Glutamatergic neuron (in vitro differentiated cells): ENCODE measurements at regions not wholly inside any gene's neighbourhood (a gene's known extent, or its start where the extent isn't known, plus 50 kb on each side); places are given as distances from the start of the nearest gene placed in this dataset.

Experiments
- DNase-seq: peaks from one replicate; pipeline ENCODE4 v3.0.0; 2022
- H3K27ac Mint-ChIP-seq: one replicate; pipeline ENCODE4 v1.8.0; 2020; ENCODE audit warnings: mild to moderate bottlenecking, mixed read lengths, inconsistent platforms; ENCODE audit not compliant: unreplicated experiment
- H3K27me3 Mint-ChIP-seq: one replicate; pipeline ENCODE4 v1.8.0; 2020; ENCODE audit warnings: mild to moderate bottlenecking, moderate library complexity, mixed read lengths, inconsistent platforms; ENCODE audit not compliant: unreplicated experiment
- H3K36me3 Mint-ChIP-seq: one replicate; pipeline ENCODE4 v1.8.0; 2020; ENCODE audit warnings: mild to moderate bottlenecking, mixed read lengths, inconsistent platforms; ENCODE audit not compliant: unreplicated experiment
- H3K4me1 Mint-ChIP-seq: one replicate; pipeline ENCODE4 v1.8.0; 2020; ENCODE audit warnings: mild to moderate bottlenecking, low read depth, mixed read lengths, inconsistent platforms; ENCODE audit not compliant: unreplicated experiment
- H3K4me3 Mint-ChIP-seq: one replicate; pipeline ENCODE4 v1.8.0; 2020; ENCODE audit warnings: mild to moderate bottlenecking, mixed read lengths, inconsistent platforms; ENCODE audit not compliant: unreplicated experiment
- H3K9me3 Mint-ChIP-seq: one replicate; pipeline ENCODE4 v1.8.0; 2020; ENCODE audit warnings: mild to moderate bottlenecking, moderate library complexity, mixed read lengths, inconsistent platforms; ENCODE audit not compliant: unreplicated experiment
- TF ChIP-seq, protein P1 (sequence below): fragments of 200-600 bp; sonication (generic); IDR thresholded peaks from one replicate; pipeline ENCODE4 v1.5.0; 2021; ENCODE audit not compliant: partially characterized antibody, unreplicated experiment

DNA sequence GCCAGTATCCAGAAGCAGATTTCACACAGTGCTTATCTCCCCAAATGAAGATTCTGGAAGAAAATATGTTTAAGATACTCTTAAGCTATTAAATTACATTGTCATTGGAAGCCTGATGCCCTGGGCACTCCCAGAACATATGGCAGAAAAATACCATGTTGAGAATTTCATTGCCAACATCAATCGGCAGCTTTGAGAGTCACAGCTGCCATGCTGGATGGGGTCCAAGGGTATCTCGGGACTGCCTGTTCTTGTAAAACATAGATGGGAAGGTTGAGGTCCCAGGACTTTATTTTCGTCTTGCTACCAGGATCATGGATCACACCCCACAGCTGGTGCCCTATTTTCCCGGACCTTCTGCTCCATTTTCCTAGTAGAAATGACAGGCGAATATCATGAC lies 632.5 kb downstream of the SUCLG1 start:
- no peak for DNase-seq
- TF ChIP-seq, protein P1, sequence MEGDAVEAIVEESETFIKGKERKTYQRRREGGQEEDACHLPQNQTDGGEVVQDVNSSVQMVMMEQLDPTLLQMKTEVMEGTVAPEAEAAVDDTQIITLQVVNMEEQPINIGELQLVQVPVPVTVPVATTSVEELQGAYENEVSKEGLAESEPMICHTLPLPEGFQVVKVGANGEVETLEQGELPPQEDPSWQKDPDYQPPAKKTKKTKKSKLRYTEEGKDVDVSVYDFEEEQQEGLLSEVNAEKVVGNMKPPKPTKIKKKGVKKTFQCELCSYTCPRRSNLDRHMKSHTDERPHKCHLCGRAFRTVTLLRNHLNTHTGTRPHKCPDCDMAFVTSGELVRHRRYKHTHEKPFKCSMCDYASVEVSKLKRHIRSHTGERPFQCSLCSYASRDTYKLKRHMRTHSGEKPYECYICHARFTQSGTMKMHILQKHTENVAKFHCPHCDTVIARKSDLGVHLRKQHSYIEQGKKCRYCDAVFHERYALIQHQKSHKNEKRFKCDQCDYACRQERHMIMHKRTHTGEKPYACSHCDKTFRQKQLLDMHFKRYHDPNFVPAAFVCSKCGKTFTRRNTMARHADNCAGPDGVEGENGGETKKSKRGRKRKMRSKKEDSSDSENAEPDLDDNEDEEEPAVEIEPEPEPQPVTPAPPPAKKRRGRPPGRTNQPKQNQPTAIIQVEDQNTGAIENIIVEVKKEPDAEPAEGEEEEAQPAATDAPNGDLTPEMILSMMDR = no peak
- no peak overlapping the region for H3K27ac Mint-ChIP-seq
- peaks cover 2% of the 10 kb centered on the region for H3K27me3 Mint-ChIP-seq
- peaks cover 6% of the 10 kb centered on the region for H3K9me3 Mint-ChIP-seq
- H3K36me3 Mint-ChIP-seq = no peaks in the 10 kb centered on the region
- H3K4me3 Mint-ChIP-seq = no peak overlapping the region
- peaks cover 6% of the 10 kb centered on the region for H3K4me1 Mint-ChIP-seq

GRCh38 chr2:83823229-83823628 lies 635.9 kb downstream of the SUCLG1 start:
- no peak for DNase-seq
- TF ChIP-seq, protein P1 = no peak
- Mint-ChIP-seq H3K9me3 (peaks cover 6% of the 10 kb centered on the region), H3K4me1 (peaks cover 6% of the 10 kb centered on the region), H3K27ac (no peak overlapping the region), H3K36me3 (no peaks in the 10 kb centered on the region), H3K27me3 (peaks cover 2% of the 10 kb centered on the region), H3K4me3 (no peak overlapping the region)

- no peaks in the 10 kb centered on the region for H3K9me3 Mint-ChIP-seq
- no peak overlapping the region for H3K27ac Mint-ChIP-seq
- H3K4me1 Mint-ChIP-seq = no peaks in the 10 kb centered on the region
- no peaks in the 10 kb centered on the region for H3K36me3 Mint-ChIP-seq
- no peak for DNase-seq
- H3K4me3 Mint-ChIP-seq = no peak overlapping the region
- TF ChIP-seq, protein P1 = peak; percentile 28
- H3K27me3 Mint-ChIP-seq = no peaks in the 10 kb centered on the region
Observed at GRCh38 chr2:83817511-83817910, 641.6 kb downstream of the SUCLG1 start.

GRCh38 chr2:83808878-83809277 lies 650.2 kb downstream of the SUCLG1 start:
- Mint-ChIP-seq H3K27me3 (no peaks in the 10 kb centered on the region), H3K4me3 (no peak overlapping the region), H3K27ac (no peak overlapping the region), H3K36me3 (no peaks in the 10 kb centered on the region), H3K9me3 (no peaks in the 10 kb centered on the region), H3K4me1 (no peaks in the 10 kb centered on the region)
- DNase-seq = no peak
- TF ChIP-seq, protein P1 = no peak

- no peaks in the 10 kb centered on the region for H3K36me3 Mint-ChIP-seq
- H3K4me3 Mint-ChIP-seq = no peak overlapping the region
- H3K9me3 Mint-ChIP-seq = no peaks in the 10 kb centered on the region
- no peak for DNase-seq
- H3K4me1 Mint-ChIP-seq = no peaks in the 10 kb centered on the region
- H3K27ac Mint-ChIP-seq = no peak overlapping the region
- TF ChIP-seq, protein P1 = no peak
- no peaks in the 10 kb centered on the region for H3K27me3 Mint-ChIP-seq
Observed at GRCh38 chr2:83802604-83803003, 656.5 kb downstream of the SUCLG1 start.
